ENCODE measurements at regions not wholly inside any gene's neighbourhood (a gene's known extent, or its start where the extent isn't known, plus 50 kb on each side); places are given as distances from the start of the nearest gene placed in this dataset.

DNA sequence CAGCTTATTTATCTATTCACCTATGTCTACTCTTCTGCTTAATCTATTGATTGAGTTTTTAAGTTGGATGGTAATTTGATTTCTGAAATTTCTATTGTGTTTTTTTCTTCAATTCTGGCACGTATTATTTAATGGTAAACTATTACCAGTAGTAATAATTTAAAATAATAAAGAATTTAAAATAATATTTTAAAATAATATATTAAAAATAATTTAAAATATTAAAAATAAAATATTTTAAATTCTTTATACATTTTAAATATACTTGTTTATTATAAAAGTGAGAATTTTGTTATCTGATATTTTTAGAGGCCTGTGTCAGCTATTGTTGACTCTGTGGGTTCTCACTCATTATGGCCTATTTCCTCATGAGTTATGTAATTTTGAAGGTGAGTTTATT is 100.7 kb upstream of the SPATA16 start:
- Histone ChIP-seq H2AFZ (ENCODE audit: control insufficient read depth, low read depth, low read length) (no peak overlapping the region), H3K4me1 (ENCODE audit: control insufficient read depth, insufficient read depth, low read length) (no peaks in the 10 kb centered on the region), H3K36me3 (ENCODE audit: control insufficient read depth in 2 of 2, insufficient read depth in 2 of 2, low read length in 1 of 2) (no peaks in the 10 kb centered on the region), H3K4me3 (no peak overlapping the region), H4K20me1 (ENCODE audit: control insufficient read depth, insufficient read depth) (no peaks in the 10 kb centered on the region), H3K27me3 (replicated peaks in 1 of 2; ENCODE audit: control insufficient read depth in 2 of 2, insufficient read depth in 2 of 2, low read length in 1 of 2) (no peaks in the 10 kb centered on the region; a peak in 1 of 4 replicates), H3K27ac (ENCODE audit: control insufficient read depth, insufficient read depth) (no peak overlapping the region), H3K4me2 (ENCODE audit: control insufficient read depth, insufficient read depth) (no peak overlapping the region), H3K9ac (ENCODE audit: control insufficient read depth, insufficient read depth, low read length) (no peak overlapping the region), H3K79me2 (ENCODE audit: control insufficient read depth, insufficient read depth, low read length) (no peaks in the 10 kb centered on the region), H3K9me3 (replicated peaks; ENCODE audit: control insufficient read depth, insufficient read depth, low read length) (no peaks in the 10 kb centered on the region)
- no peak for TF ChIP-seq HDAC6 (IDR thresholded peaks at IDR 0.05; ENCODE audit: unreplicated experiment)
- no peak for TF ChIP-seq SUZ12 (IDR thresholded peaks at IDR 0.05; ENCODE audit: unreplicated experiment)
- TF ChIP-seq SRF (IDR thresholded peaks at IDR 0.05; ENCODE audit: low read depth in 2 of 2, low read length in 2 of 2), result no peak
- no peak for TF ChIP-seq SPI1 (IDR thresholded peaks at IDR 0.05; ENCODE audit: borderline replicate concordance, insufficient read depth, low read depth, low read length)
- no peak for TF ChIP-seq SMARCA5 (IDR thresholded peaks at IDR 0.05)
- no peak for TF ChIP-seq KLF5 (IDR thresholded peaks at IDR 0.05; ENCODE audit: partially characterized antibody)
- TF ChIP-seq, protein P1, sequence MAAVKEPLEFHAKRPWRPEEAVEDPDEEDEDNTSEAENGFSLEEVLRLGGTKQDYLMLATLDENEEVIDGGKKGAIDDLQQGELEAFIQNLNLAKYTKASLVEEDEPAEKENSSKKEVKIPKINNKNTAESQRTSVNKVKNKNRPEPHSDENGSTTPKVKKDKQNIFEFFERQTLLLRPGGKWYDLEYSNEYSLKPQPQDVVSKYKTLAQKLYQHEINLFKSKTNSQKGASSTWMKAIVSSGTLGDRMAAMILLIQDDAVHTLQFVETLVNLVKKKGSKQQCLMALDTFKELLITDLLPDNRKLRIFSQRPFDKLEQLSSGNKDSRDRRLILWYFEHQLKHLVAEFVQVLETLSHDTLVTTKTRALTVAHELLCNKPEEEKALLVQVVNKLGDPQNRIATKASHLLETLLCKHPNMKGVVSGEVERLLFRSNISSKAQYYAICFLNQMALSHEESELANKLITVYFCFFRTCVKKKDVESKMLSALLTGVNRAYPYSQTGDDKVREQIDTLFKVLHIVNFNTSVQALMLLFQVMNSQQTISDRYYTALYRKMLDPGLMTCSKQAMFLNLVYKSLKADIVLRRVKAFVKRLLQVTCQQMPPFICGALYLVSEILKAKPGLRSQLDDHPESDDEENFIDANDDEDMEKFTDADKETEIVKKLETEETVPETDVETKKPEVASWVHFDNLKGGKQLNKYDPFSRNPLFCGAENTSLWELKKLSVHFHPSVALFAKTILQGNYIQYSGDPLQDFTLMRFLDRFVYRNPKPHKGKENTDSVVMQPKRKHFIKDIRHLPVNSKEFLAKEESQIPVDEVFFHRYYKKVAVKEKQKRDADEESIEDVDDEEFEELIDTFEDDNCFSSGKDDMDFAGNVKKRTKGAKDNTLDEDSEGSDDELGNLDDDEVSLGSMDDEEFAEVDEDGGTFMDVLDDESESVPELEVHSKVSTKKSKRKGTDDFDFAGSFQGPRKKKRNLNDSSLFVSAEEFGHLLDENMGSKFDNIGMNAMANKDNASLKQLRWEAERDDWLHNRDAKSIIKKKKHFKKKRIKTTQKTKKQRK (IDR thresholded peaks at IDR 0.05; ENCODE audit: low read depth, low read length), result no peak
- no peak for TF ChIP-seq PAX5 (IDR thresholded peaks at IDR 0.05; ENCODE audit: borderline replicate concordance, low read depth, low read length)
- TF ChIP-seq PML (IDR thresholded peaks at IDR 0.05; ENCODE audit: low read length), result no peak
- TF ChIP-seq BRCA1 (IDR thresholded peaks at IDR 0.05; ENCODE audit: low read depth, low read length), result no peak
- TF ChIP-seq ESRRA (IDR thresholded peaks at IDR 0.05; ENCODE audit: low read length), result no peak
- no peak for TF ChIP-seq ETV6 (conservative IDR thresholded peaks at IDR 0.05 in 1 of 2, IDR thresholded peaks at IDR 0.05 in 1 of 2; ENCODE audit: borderline replicate concordance in 1 of 2, low read depth in 1 of 2)
- TF ChIP-seq CREB1 (IDR thresholded peaks at IDR 0.05; ENCODE audit: low read depth), result no peak
- no peak for TF ChIP-seq SKIL (IDR thresholded peaks at IDR 0.05; ENCODE audit: low read depth, poor library complexity, severe bottlenecking)
- TF ChIP-seq RUNX3 (IDR thresholded peaks at IDR 0.05; ENCODE audit: low read length), result no peak
- in situ Hi-C loops (cut with MboI), result no loop called here
- ChIA-PET SMC1A (ENCODE audit: uncharacterized antibody, unreplicated experiment) (no interaction called here), CTCF (no interaction called here), POLR2A (interaction anchor here (0.6 kb wide), 2 partner anchors 9 to 1875 kb away, joined by 4 to 7 read pairs; no protein-coding TSS in a partner anchor), RAD21 (ENCODE audit: unreplicated experiment) (no interaction called here)
- BruUV-seq (replicated peaks), result no TSS peak
- ATAC-seq, result no peak
- intact Hi-C loops (cut with micrococcal nuclease; ENCODE audit: unreplicated experiment), result no loop called here
- FAIRE-seq, result no peak
- 0% methylated on average over 1 of the region's 1 CpG for WGBS (ENCODE audit: insufficient coverage, insufficient replicate concordance, low lambda C conversion rate, missing lambda C conversion rate)
- no peak for DNase-seq (ENCODE audit: low read depth, low spot score)
